ENCODE measurements at regions not wholly inside any gene's neighbourhood (a gene's known extent, or its start where the extent isn't known, plus 50 kb on each side); places are given as distances from the start of the nearest gene placed in this dataset.

DNA sequence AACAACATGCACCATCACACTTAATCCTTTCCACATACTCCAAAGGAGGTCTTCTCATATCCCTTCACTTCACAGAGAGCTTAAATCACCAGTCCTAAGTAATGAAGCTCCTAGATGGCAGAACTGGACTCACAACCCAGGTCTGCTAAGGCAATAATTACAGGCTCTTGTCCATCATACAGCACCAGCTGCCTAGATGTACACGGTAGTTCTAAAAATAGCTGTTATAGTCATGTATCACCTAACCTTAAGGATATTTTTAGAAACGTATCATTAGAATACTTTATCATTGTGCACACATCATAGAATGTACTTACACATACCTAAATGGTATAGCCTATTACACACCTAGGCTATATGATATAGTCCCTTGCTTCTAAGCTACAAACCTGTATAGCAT is 644.6 kb upstream of the RGMB start:
- Mint-ChIP-seq H3K36me3 (ENCODE audit: insufficient read depth, unreplicated experiment) (no peaks in the 10 kb centered on the region), H3K9me3 (ENCODE audit: unreplicated experiment) (no peaks in the 10 kb centered on the region), H3K27me3 (ENCODE audit: insufficient read depth, unreplicated experiment) (no peaks in the 10 kb centered on the region), H3K4me3 (ENCODE audit: unreplicated experiment) (no peak overlapping the region), H3K27ac (ENCODE audit: unreplicated experiment) (no peak overlapping the region), H3K4me1 (ENCODE audit: low read depth, unreplicated experiment) (no peaks in the 10 kb centered on the region)
- POLR2A ChIA-PET: no interaction called here
- Histone ChIP-seq H3K9me3 (no peaks in the 10 kb centered on the region), H3K27me3 (replicated peaks; ENCODE audit: control insufficient read depth, insufficient read depth, low read length) (no peaks in the 10 kb centered on the region), H3K4me3 (ENCODE audit: low read depth, low read length) (no peak overlapping the region), H3K36me3 (ENCODE audit: control insufficient read depth, insufficient read depth, low read length) (no peaks in the 10 kb centered on the region), H3K4me1 (no peaks in the 10 kb centered on the region)
- intact Hi-C loops (cut with micrococcal nuclease; ENCODE audit: unreplicated experiment): no loop called here
- no TSS peak for BruUV-seq (replicated peaks)
- DNase-seq: no peak
- TF ChIP-seq, protein P1, sequence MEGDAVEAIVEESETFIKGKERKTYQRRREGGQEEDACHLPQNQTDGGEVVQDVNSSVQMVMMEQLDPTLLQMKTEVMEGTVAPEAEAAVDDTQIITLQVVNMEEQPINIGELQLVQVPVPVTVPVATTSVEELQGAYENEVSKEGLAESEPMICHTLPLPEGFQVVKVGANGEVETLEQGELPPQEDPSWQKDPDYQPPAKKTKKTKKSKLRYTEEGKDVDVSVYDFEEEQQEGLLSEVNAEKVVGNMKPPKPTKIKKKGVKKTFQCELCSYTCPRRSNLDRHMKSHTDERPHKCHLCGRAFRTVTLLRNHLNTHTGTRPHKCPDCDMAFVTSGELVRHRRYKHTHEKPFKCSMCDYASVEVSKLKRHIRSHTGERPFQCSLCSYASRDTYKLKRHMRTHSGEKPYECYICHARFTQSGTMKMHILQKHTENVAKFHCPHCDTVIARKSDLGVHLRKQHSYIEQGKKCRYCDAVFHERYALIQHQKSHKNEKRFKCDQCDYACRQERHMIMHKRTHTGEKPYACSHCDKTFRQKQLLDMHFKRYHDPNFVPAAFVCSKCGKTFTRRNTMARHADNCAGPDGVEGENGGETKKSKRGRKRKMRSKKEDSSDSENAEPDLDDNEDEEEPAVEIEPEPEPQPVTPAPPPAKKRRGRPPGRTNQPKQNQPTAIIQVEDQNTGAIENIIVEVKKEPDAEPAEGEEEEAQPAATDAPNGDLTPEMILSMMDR (IDR thresholded peaks at IDR 0.05; ENCODE audit: insufficient read depth in 1 of 2, low read depth in 1 of 2, low read length in 1 of 2, severe bottlenecking in 1 of 2, unreplicated experiment in 1 of 2): no peak
- CTCF ChIA-PET: no interaction called here

DNA sequence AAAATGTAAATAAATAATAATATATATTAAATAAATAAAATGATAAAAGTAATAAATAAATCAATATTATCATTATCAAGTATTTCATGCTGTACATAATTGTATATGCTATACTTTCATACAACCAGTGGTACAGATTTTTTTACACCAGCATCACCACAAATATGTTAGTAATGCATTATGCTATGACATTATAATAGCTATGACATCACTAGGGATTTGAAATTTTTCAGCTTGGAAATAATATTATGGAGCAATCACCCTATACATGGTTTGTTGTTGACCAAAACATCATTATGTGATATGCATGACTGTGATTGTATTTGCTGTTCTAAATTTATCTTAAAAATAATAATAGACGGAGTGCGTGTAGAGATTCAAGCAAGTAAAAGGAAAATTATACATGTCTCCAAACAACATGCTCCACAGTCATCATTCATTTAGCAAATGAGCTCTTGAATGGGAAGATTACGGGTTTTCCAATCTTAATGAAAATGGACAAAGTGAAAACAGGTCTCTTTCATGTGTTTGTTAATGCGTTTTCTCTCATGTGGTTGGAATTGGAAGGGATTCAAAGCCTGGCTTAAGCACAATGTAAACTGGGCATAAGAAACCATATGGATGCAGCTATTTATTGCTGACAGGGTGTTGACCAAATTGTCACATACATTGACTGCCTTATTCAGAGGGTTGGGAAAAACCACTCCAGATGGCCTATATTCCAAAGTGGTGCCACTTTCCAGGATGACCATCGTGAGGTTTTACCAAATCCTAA is 643.0 kb upstream of the RGMB start:
- Mint-ChIP-seq H3K4me1 (ENCODE audit: low read depth, unreplicated experiment) (no peaks in the 10 kb centered on the region), H3K27me3 (ENCODE audit: insufficient read depth, unreplicated experiment) (no peaks in the 10 kb centered on the region), H3K36me3 (ENCODE audit: insufficient read depth, unreplicated experiment) (no peaks in the 10 kb centered on the region), H3K9me3 (ENCODE audit: unreplicated experiment) (no peaks in the 10 kb centered on the region), H3K27ac (ENCODE audit: unreplicated experiment) (no peak overlapping the region), H3K4me3 (ENCODE audit: unreplicated experiment) (no peak overlapping the region)
- no peaks in the 10 kb centered on the region for H3K36me3 ChIP-seq (ENCODE audit: control insufficient read depth, insufficient read depth, low read length)
- no peak overlapping the region for H3K4me3 ChIP-seq (ENCODE audit: low read depth, low read length)
- DNase-seq: no peak
- no peaks in the 10 kb centered on the region for H3K27me3 ChIP-seq (replicated peaks; ENCODE audit: control insufficient read depth, insufficient read depth, low read length)
- intact Hi-C loops (cut with micrococcal nuclease; ENCODE audit: unreplicated experiment): no loop called here
- ChIA-PET CTCF (no interaction called here), POLR2A (no interaction called here)
- H3K9me3 ChIP-seq: no peaks in the 10 kb centered on the region
- TF ChIP-seq, protein P1 (IDR thresholded peaks at IDR 0.05; ENCODE audit: insufficient read depth in 1 of 2, low read depth in 1 of 2, low read length in 1 of 2, severe bottlenecking in 1 of 2, unreplicated experiment in 1 of 2): no peak
- H3K4me1 ChIP-seq: no peaks in the 10 kb centered on the region
- BruUV-seq (replicated peaks): no TSS peak

DNA sequence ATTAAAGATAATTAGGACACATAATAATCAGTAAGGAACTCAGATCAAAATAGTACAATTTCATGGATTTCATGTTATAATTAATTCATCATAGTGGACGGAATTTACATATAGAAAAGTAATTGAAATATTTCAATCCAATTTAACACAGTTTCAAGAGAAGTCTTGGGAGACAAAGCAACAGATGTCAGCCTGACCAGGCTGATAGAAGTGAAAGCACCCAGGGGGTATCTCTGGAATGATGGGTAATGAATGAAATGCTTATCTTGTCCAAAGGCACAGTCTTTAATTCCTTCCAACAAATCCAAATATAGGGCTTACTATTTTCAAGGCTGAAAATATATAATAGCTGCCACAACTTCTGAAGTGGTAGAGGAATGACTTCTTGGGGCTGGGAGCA is 629.3 kb upstream of the RGMB start:
- no peaks in the 10 kb centered on the region for H3K9me3 ChIP-seq

More for the DNA sequence above, 629.3 kb upstream of the RGMB start:
- Histone ChIP-seq H3K4me1 (no peaks in the 10 kb centered on the region), H3K4me3 (ENCODE audit: low read depth, low read length) (no peak overlapping the region), H3K27me3 (replicated peaks; ENCODE audit: control insufficient read depth, insufficient read depth, low read length) (no peaks in the 10 kb centered on the region), H3K36me3 (ENCODE audit: control insufficient read depth, insufficient read depth, low read length) (no peaks in the 10 kb centered on the region)
- H3K4me3 Mint-ChIP-seq (ENCODE audit: unreplicated experiment): no peak overlapping the region
- CTCF ChIA-PET: no interaction called here
- BruUV-seq (replicated peaks): no TSS peak
- no peak overlapping the region for H3K27ac Mint-ChIP-seq (ENCODE audit: unreplicated experiment)
- TF ChIP-seq, protein P1 (IDR thresholded peaks at IDR 0.05; ENCODE audit: insufficient read depth in 1 of 2, low read depth in 1 of 2, low read length in 1 of 2, severe bottlenecking in 1 of 2, unreplicated experiment in 1 of 2): no peak
- no peaks in the 10 kb centered on the region for H3K36me3 Mint-ChIP-seq (ENCODE audit: insufficient read depth, unreplicated experiment)
- intact Hi-C loops (cut with micrococcal nuclease; ENCODE audit: unreplicated experiment): no loop called here
- no peaks in the 10 kb centered on the region for H3K9me3 Mint-ChIP-seq (ENCODE audit: unreplicated experiment)
- no peaks in the 10 kb centered on the region for H3K27me3 Mint-ChIP-seq (ENCODE audit: insufficient read depth, unreplicated experiment)
- DNase-seq: no peak
- POLR2A ChIA-PET: no interaction called here
- H3K4me1 Mint-ChIP-seq (ENCODE audit: low read depth, unreplicated experiment): no peaks in the 10 kb centered on the region
